SK-N-SH (cell line): ENCODE measurements at regions not wholly inside any gene's neighbourhood (a gene's known extent, or its start where the extent isn't known, plus 50 kb on each side); places are given as distances from the start of the nearest gene placed in this dataset.

Source experiments
- CTCF ChIA-PET: fragments of 300-600, 350-600 bp; formaldehyde crosslinking; extraction: SDS; loops from one replicate; lab custom pipeline; 2021; lab: Yijun Ruan, JAX
- POLR2A ChIA-PET: fragments of 350-600 bp; sonication (Branson Sonifier 250); formaldehyde crosslinking; extraction: SDS; loops from one replicate; lab custom pipeline; 2020; ENCODE audit warnings: antibody characterized with exemption, inconsistent platforms; lab: Yijun Ruan, JAX
- DNase-seq: peaks from one replicate; pipeline ENCODE4 v3.0.0; 2012
- H2AFZ ChIP-seq: fragments of 200-600 bp; sonication (generic); 2 replicates; pipeline ENCODE4 v1.8.1; 2016; ENCODE audit warnings: antibody characterized with exemption, mild to moderate bottlenecking, low read depth
- H3F3A ChIP-seq: fragments of 200-600 bp; sonication (generic); replicated peaks from 2 replicates; pipeline ENCODE3; 2016; ENCODE audit warnings: antibody characterized with exemption, mild to moderate bottlenecking; ENCODE audit not compliant: insufficient read depth
- H3K27ac ChIP-seq, 2 experiments: fragments of 200-500 bp in 1 of 2; fragments of 200-600 bp in 1 of 2; sonication (Bioruptor generic) in 1 of 2; sonication (generic), shearing (Covaris generic) in 1 of 2; 2 replicates each; pipeline versions ENCODE4 v1.5.1 to v1.6.1; 2014 to 2016; ENCODE audit warnings: low read depth in 2 of 2, inconsistent platforms in 1 of 2, low read length in 1 of 2, mild to moderate bottlenecking in 1 of 2, mixed read lengths in 1 of 2
- H3K27me3 ChIP-seq: fragments of 200-600 bp; sonication (generic), shearing (Covaris generic); 2 replicates; pipeline ENCODE4 v1.6.1; 2016; ENCODE audit warnings: mixed run types; ENCODE audit not compliant: insufficient read depth
- H3K36me3 ChIP-seq, 2 experiments: fragments of 200-500 bp in 1 of 2; fragments of 200-600 bp in 1 of 2; sonication (Bioruptor generic) in 1 of 2; sonication (generic) in 1 of 2; replicated peaks in 1 of 2; 2 replicates each; pipeline versions ENCODE3 to v1.5.1; 2014 to 2016; ENCODE audit warnings: low read length in 1 of 2, mild to moderate bottlenecking in 1 of 2; ENCODE audit not compliant: insufficient read depth in 2 of 2, control insufficient read depth in 1 of 2
- H3K4me1 ChIP-seq, 2 experiments: fragments of 200-500 bp in 1 of 2; fragments of 200-600 bp in 1 of 2; sonication (Bioruptor generic) in 1 of 2; sonication (generic), shearing (Covaris generic) in 1 of 2; 2 replicates each; pipeline versions ENCODE4 v1.5.1 to v1.6.1; 2014 to 2016; ENCODE audit warnings: low read depth in 1 of 2, low read length in 1 of 2, mixed run types in 1 of 2; ENCODE audit not compliant: insufficient read depth in 2 of 2, control insufficient read depth in 1 of 2
- H3K4me2 ChIP-seq: fragments of 200-600 bp; sonication (generic), shearing (Covaris generic); 2 replicates; pipeline ENCODE4 v1.6.1; 2017; ENCODE audit warnings: mixed run types
- H3K4me3 ChIP-seq, 2 experiments: fragments of 200-500 bp in 1 of 2; fragments of 200-600 bp in 1 of 2; sonication (Bioruptor generic) in 1 of 2; sonication (generic), shearing (Covaris generic) in 1 of 2; 2 replicates each; pipeline versions ENCODE4 v1.5.1 to v1.8.1; 2014 to 2016; ENCODE audit warnings: low read depth in 2 of 2, inconsistent platforms in 1 of 2, low read length in 1 of 2, mild to moderate bottlenecking in 1 of 2, mixed read lengths in 1 of 2, moderate library complexity in 1 of 2
- H3K79me2 ChIP-seq: fragments of 200-600 bp; sonication (generic); 2 replicates; pipeline ENCODE4 v1.8.1; 2017; ENCODE audit warnings: mild to moderate bottlenecking; ENCODE audit not compliant: insufficient read depth
- H3K9ac ChIP-seq: fragments of 200-600 bp; sonication (generic); 2 replicates; pipeline ENCODE4 v1.6.1; 2017; ENCODE audit warnings: mixed run types
- H3K9me2 ChIP-seq: fragments of 200-600 bp; sonication (generic); 2 replicates; pipeline ENCODE4 v1.6.1; 2017; ENCODE audit warnings: mixed run types
- H3K9me3 ChIP-seq: fragments of 200-600 bp; sonication (generic); 2 replicates; pipeline ENCODE4 v1.6.1; 2017; ENCODE audit warnings: mixed run types, mild to moderate bottlenecking, moderate library complexity
- H4K20me1 ChIP-seq: fragments of 200-600 bp; sonication (generic); 2 replicates; pipeline ENCODE4 v1.6.1; 2017; ENCODE audit warnings: mild to moderate bottlenecking, mixed run types; ENCODE audit not compliant: insufficient read depth
- ELF1 ChIP-seq: IDR thresholded peaks from 2 replicates; pipeline ENCODE4 v1.4.0; 2012
- EZH2phosphoT487 ChIP-seq: fragments of 200-600 bp; sonication (generic); IDR thresholded peaks from 2 replicates; pipeline ENCODE4 v1.6.1; 2017; ENCODE audit warnings: low read depth, mixed run types, mild to moderate bottlenecking, antibody characterized with exemption, moderate library complexity, borderline replicate concordance
- FOXJ3 ChIP-seq: sonication (generic); formaldehyde crosslinking; IDR thresholded peaks from 2 replicates; pipeline ENCODE4 v1.5.1; 2020; ENCODE audit warnings: mild to moderate bottlenecking, missing genetic modification reagents
- GATA2 ChIP-seq: sonication (generic); formaldehyde crosslinking; IDR thresholded peaks from 2 replicates; pipeline ENCODE4 v1.5.0; 2020; ENCODE audit warnings: mild to moderate bottlenecking, missing genetic modification reagents
- IRF3 ChIP-seq: fragments of 150-350 bp; IDR thresholded peaks from 2 replicates; pipeline ENCODE4 v1.6.1; 2016; ENCODE audit warnings: mild to moderate bottlenecking, low read depth, low read length
- JUND ChIP-seq: IDR thresholded peaks from 2 replicates; pipeline ENCODE4 v1.4.0; 2012
- MXI1 ChIP-seq: IDR thresholded peaks from 2 replicates; pipeline ENCODE4 v1.6.1; 2012; ENCODE audit warnings: mild to moderate bottlenecking, low read depth, low read length, improper control_type of control experiment
- POLR2AphosphoS5 ChIP-seq: IDR thresholded peaks from 2 replicates; pipeline ENCODE4 v1.6.1; 2012; ENCODE audit warnings: low read depth, low read length
- RAD21 ChIP-seq: IDR thresholded peaks from 2 replicates; pipeline ENCODE4 v1.6.1; 2012; ENCODE audit warnings: mild to moderate bottlenecking, low read length
- RFX5 ChIP-seq: IDR thresholded peaks from 2 replicates; pipeline ENCODE4 v1.6.1; 2012; ENCODE audit warnings: mild to moderate bottlenecking, improper control_type of control experiment, low read length
- RXRA ChIP-seq: IDR thresholded peaks from 2 replicates; pipeline ENCODE4 v1.4.0; 2012; ENCODE audit warnings: low read depth, mild to moderate bottlenecking, borderline replicate concordance
- SMC3 ChIP-seq: IDR thresholded peaks from 2 replicates; pipeline ENCODE4 v1.6.1; 2012; ENCODE audit warnings: low read depth, low read length, improper control_type of control experiment
- TAF1 ChIP-seq: IDR thresholded peaks from 2 replicates; pipeline ENCODE4 v1.6.1; 2012; ENCODE audit warnings: low read depth, mild to moderate bottlenecking, low read length, moderate library complexity, borderline replicate concordance
- YY1 ChIP-seq: IDR thresholded peaks from 2 replicates; pipeline ENCODE4 v1.4.0; 2012; ENCODE audit warnings: low read depth, mild to moderate bottlenecking
- WGBS: methylation state at CpG from one replicate; pipeline ENCODE4 v1.1.6; 2017; ENCODE audit warnings: low lambda C conversion rate; 5-methylcytosine and 5-hydroxymethylcytosine counted together
- TF ChIP-seq, protein P1 (sequence below): IDR thresholded peaks from 2 replicates; pipeline ENCODE4 v1.6.1; 2012; ENCODE audit warnings: mild to moderate bottlenecking, low read depth, low read length, moderate library complexity
- TF ChIP-seq, protein P2 (sequence below): IDR thresholded peaks from 2 replicates; pipeline ENCODE4; 2012

DNA sequence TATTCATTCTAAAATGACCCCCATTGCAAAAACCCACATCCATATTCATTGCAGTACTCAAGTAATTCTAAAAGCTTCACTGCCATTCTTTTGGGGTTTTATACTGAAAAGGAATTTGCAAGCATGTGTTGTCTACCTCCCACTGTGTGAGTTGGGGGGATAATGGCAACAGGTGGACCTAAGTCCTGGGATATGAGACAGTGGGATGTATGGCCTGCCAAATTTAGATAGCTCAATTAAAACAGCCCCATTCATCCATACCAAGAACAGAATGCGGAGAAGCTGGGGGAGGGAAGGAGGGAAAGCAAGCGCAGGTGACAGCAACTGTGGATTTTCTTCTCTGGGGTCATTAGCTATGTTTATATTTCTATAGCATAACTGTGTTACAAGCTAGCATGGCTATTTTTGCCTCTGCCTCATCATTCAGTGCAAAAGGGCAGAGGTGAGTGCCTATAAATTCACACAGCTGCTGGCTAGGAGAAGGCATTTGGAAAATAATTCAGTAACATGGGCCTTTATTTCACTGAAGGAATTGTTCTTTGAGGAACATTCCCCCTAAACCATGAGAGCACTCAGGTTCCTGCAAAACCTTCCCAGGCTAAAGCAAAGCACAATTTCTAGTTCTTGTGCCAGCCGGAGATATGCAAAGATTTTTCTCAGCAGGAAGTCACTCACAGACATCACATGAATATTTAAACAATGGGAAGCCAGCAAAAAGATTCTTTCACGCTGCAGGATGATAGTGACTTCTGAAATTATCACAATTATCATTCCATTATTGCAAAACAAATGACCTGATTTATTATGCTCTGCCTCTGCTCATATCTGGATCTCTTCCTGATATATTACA is 393.9 kb upstream of the ACVR2A start:
- H3K9me2 ChIP-seq: no peaks in the 10 kb centered on the region
- no peak overlapping the region for H3K4me2 ChIP-seq
- H3K27ac ChIP-seq: no peak overlapping the region
- peaks cover 0 to 2% of the 10 kb centered on the region in 2 experiments; a peak in 2 of 4 replicates for H3K4me1 ChIP-seq
- WGBS: 25% methylated on average over 4 of the region's 4 CpGs
- CTCF ChIA-PET: no interaction called here
- H3K4me3 ChIP-seq: no peak overlapping the region
- H3K27me3 ChIP-seq: no peaks in the 10 kb centered on the region
- TF ChIP-seq TAF1: no peak
- no peak for TF ChIP-seq POLR2AphosphoS5
- TF ChIP-seq FOXJ3 (CRISPR knock-in tag): no peak
- TF ChIP-seq GATA2 (CRISPR knock-in tag): no peak
- no peak for TF ChIP-seq SMC3
- TF ChIP-seq JUND: no peak
- TF ChIP-seq RXRA: no peak
- no peak for TF ChIP-seq EZH2phosphoT487
- no peak for TF ChIP-seq MXI1
- TF ChIP-seq ELF1: no peak
- TF ChIP-seq, protein P1, sequence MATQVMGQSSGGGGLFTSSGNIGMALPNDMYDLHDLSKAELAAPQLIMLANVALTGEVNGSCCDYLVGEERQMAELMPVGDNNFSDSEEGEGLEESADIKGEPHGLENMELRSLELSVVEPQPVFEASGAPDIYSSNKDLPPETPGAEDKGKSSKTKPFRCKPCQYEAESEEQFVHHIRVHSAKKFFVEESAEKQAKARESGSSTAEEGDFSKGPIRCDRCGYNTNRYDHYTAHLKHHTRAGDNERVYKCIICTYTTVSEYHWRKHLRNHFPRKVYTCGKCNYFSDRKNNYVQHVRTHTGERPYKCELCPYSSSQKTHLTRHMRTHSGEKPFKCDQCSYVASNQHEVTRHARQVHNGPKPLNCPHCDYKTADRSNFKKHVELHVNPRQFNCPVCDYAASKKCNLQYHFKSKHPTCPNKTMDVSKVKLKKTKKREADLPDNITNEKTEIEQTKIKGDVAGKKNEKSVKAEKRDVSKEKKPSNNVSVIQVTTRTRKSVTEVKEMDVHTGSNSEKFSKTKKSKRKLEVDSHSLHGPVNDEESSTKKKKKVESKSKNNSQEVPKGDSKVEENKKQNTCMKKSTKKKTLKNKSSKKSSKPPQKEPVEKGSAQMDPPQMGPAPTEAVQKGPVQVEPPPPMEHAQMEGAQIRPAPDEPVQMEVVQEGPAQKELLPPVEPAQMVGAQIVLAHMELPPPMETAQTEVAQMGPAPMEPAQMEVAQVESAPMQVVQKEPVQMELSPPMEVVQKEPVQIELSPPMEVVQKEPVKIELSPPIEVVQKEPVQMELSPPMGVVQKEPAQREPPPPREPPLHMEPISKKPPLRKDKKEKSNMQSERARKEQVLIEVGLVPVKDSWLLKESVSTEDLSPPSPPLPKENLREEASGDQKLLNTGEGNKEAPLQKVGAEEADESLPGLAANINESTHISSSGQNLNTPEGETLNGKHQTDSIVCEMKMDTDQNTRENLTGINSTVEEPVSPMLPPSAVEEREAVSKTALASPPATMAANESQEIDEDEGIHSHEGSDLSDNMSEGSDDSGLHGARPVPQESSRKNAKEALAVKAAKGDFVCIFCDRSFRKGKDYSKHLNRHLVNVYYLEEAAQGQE: no peak
- TF ChIP-seq IRF3: no peak
- TF ChIP-seq RFX5: no peak
- no peak for TF ChIP-seq YY1
- no peak for TF ChIP-seq RAD21
- TF ChIP-seq, protein P2, sequence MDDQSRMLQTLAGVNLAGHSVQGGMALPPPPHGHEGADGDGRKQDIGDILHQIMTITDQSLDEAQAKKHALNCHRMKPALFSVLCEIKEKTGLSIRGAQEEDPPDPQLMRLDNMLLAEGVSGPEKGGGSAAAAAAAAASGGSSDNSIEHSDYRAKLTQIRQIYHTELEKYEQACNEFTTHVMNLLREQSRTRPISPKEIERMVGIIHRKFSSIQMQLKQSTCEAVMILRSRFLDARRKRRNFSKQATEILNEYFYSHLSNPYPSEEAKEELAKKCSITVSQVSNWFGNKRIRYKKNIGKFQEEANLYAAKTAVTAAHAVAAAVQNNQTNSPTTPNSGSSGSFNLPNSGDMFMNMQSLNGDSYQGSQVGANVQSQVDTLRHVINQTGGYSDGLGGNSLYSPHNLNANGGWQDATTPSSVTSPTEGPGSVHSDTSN: no peak
- POLR2A ChIA-PET: no interaction called here
- H3F3A ChIP-seq: no peaks in the 10 kb centered on the region
- H4K20me1 ChIP-seq: no peaks in the 10 kb centered on the region
- H3K9me3 ChIP-seq: no peaks in the 10 kb centered on the region
- H3K36me3 ChIP-seq: no peaks in the 10 kb centered on the region
- H3K9ac ChIP-seq: no peak overlapping the region
- H2AFZ ChIP-seq: no peak overlapping the region
- no peaks in the 10 kb centered on the region for H3K79me2 ChIP-seq
- DNase-seq: no peak
